ENCODE measurements at regions not wholly inside any gene's neighbourhood (a gene's known extent, or its start where the extent isn't known, plus 50 kb on each side); places are given as distances from the start of the nearest gene placed in this dataset.

GRCh38 chr16:63185235-63185780 is 1149.1 kb upstream of the CDH8 start:
- Histone ChIP-seq H3K36me3 (ENCODE audit: insufficient read depth, low read length) (no peaks in the 10 kb centered on the region), H3K27me3 (ENCODE audit: insufficient read depth, low read length) (no peaks in the 10 kb centered on the region), H2AFZ (ENCODE audit: low read length, unreplicated experiment) (no peak overlapping the region), H3K4me3 (ENCODE audit: low read depth, low read length) (no peak overlapping the region), H3K27ac (ENCODE audit: low read depth, low read length) (no peak overlapping the region), H3K79me2 (ENCODE audit: control insufficient read depth, insufficient read depth, low read length, unreplicated experiment) (no peaks in the 10 kb centered on the region), H3K4me1 (ENCODE audit: control insufficient read depth, insufficient read depth, low read length, unreplicated experiment) (no peaks in the 10 kb centered on the region)

- H3K4me1 ChIP-seq (ENCODE audit: control insufficient read depth, insufficient read depth, low read length, unreplicated experiment): no peaks in the 10 kb centered on the region
- no peaks in the 10 kb centered on the region for H3K36me3 ChIP-seq (ENCODE audit: insufficient read depth, low read length)
- no peak overlapping the region for H2AFZ ChIP-seq (ENCODE audit: low read length, unreplicated experiment)
- no peaks in the 10 kb centered on the region for H3K79me2 ChIP-seq (ENCODE audit: control insufficient read depth, insufficient read depth, low read length, unreplicated experiment)
- H3K27me3 ChIP-seq (ENCODE audit: insufficient read depth, low read length): no peaks in the 10 kb centered on the region
- no peak overlapping the region for H3K27ac ChIP-seq (ENCODE audit: low read depth, low read length)
- no peak overlapping the region for H3K4me3 ChIP-seq (ENCODE audit: low read depth, low read length)
Measured at GRCh38 chr16:63183743-63184142, 1147.5 kb upstream of the CDH8 start.

- H3K4me1 ChIP-seq (ENCODE audit: control insufficient read depth, insufficient read depth, low read length, unreplicated experiment): no peaks in the 10 kb centered on the region
- H3K79me2 ChIP-seq (ENCODE audit: control insufficient read depth, insufficient read depth, low read length, unreplicated experiment): no peaks in the 10 kb centered on the region
- H3K27ac ChIP-seq (ENCODE audit: low read depth, low read length): no peak overlapping the region
- H3K4me3 ChIP-seq (ENCODE audit: low read depth, low read length): no peak overlapping the region
- no peak overlapping the region for H2AFZ ChIP-seq (ENCODE audit: low read length, unreplicated experiment)
- no peaks in the 10 kb centered on the region for H3K27me3 ChIP-seq (ENCODE audit: insufficient read depth, low read length)
- H3K36me3 ChIP-seq (ENCODE audit: insufficient read depth, low read length): no peaks in the 10 kb centered on the region
Measured at GRCh38 chr16:63175313-63175712, 1139.1 kb upstream of the CDH8 start.

- Histone ChIP-seq H3K27ac (ENCODE audit: low read depth, low read length) (no peak overlapping the region), H3K27me3 (ENCODE audit: insufficient read depth, low read length) (no peaks in the 10 kb centered on the region), H3K79me2 (ENCODE audit: control insufficient read depth, insufficient read depth, low read length, unreplicated experiment) (no peaks in the 10 kb centered on the region), H2AFZ (ENCODE audit: low read length, unreplicated experiment) (no peak overlapping the region), H3K4me3 (ENCODE audit: low read depth, low read length) (no peak overlapping the region), H3K36me3 (ENCODE audit: insufficient read depth, low read length) (no peaks in the 10 kb centered on the region), H3K4me1 (ENCODE audit: control insufficient read depth, insufficient read depth, low read length, unreplicated experiment) (no peaks in the 10 kb centered on the region)
Measured at GRCh38 chr16:63174801-63175200, 1138.6 kb upstream of the CDH8 start.

- H3K79me2 ChIP-seq (ENCODE audit: control insufficient read depth, insufficient read depth, low read length, unreplicated experiment): no peaks in the 10 kb centered on the region
Measured at GRCh38 chr16:63171545-63171944, 1135.3 kb upstream of the CDH8 start.

GRCh38 chr16:63169100-63169499 is 1132.9 kb upstream of the CDH8 start:
- H2AFZ ChIP-seq (ENCODE audit: low read length, unreplicated experiment): no peak overlapping the region
- H3K36me3 ChIP-seq (ENCODE audit: insufficient read depth, low read length): no peaks in the 10 kb centered on the region
- no peaks in the 10 kb centered on the region for H3K27me3 ChIP-seq (ENCODE audit: insufficient read depth, low read length)
- H3K79me2 ChIP-seq (ENCODE audit: control insufficient read depth, insufficient read depth, low read length, unreplicated experiment): no peaks in the 10 kb centered on the region
- H3K4me3 ChIP-seq (ENCODE audit: low read depth, low read length): no peak overlapping the region
- no peak overlapping the region for H3K27ac ChIP-seq (ENCODE audit: low read depth, low read length)
- no peaks in the 10 kb centered on the region for H3K4me1 ChIP-seq (ENCODE audit: control insufficient read depth, insufficient read depth, low read length, unreplicated experiment)

More at GRCh38 chr16:63171545-63171944, 1135.3 kb upstream of the CDH8 start:
- no peaks in the 10 kb centered on the region for H3K4me1 ChIP-seq (ENCODE audit: control insufficient read depth, insufficient read depth, low read length, unreplicated experiment)
- no peaks in the 10 kb centered on the region for H3K36me3 ChIP-seq (ENCODE audit: insufficient read depth, low read length)
- no peak overlapping the region for H3K27ac ChIP-seq (ENCODE audit: low read depth, low read length)
- no peak overlapping the region for H2AFZ ChIP-seq (ENCODE audit: low read length, unreplicated experiment)
- H3K4me3 ChIP-seq (ENCODE audit: low read depth, low read length): no peak overlapping the region
- H3K27me3 ChIP-seq (ENCODE audit: insufficient read depth, low read length): no peaks in the 10 kb centered on the region

- Histone ChIP-seq H3K4me3 (ENCODE audit: low read depth, low read length) (no peak overlapping the region), H3K4me1 (ENCODE audit: control insufficient read depth, insufficient read depth, low read length, unreplicated experiment) (no peaks in the 10 kb centered on the region), H3K27me3 (ENCODE audit: insufficient read depth, low read length) (no peaks in the 10 kb centered on the region), H3K36me3 (ENCODE audit: insufficient read depth, low read length) (no peaks in the 10 kb centered on the region), H2AFZ (ENCODE audit: low read length, unreplicated experiment) (no peak overlapping the region), H3K79me2 (ENCODE audit: control insufficient read depth, insufficient read depth, low read length, unreplicated experiment) (no peaks in the 10 kb centered on the region), H3K27ac (ENCODE audit: low read depth, low read length) (no peak overlapping the region)
Measured at GRCh38 chr16:63157818-63158217, 1121.6 kb upstream of the CDH8 start.

- no peak overlapping the region for H3K4me3 ChIP-seq (ENCODE audit: low read depth, low read length)
- no peaks in the 10 kb centered on the region for H3K27me3 ChIP-seq (ENCODE audit: insufficient read depth, low read length)
- H3K36me3 ChIP-seq (ENCODE audit: insufficient read depth, low read length): no peaks in the 10 kb centered on the region
- no peaks in the 10 kb centered on the region for H3K79me2 ChIP-seq (ENCODE audit: control insufficient read depth, insufficient read depth, low read length, unreplicated experiment)
- no peaks in the 10 kb centered on the region for H3K4me1 ChIP-seq (ENCODE audit: control insufficient read depth, insufficient read depth, low read length, unreplicated experiment)
- H2AFZ ChIP-seq (ENCODE audit: low read length, unreplicated experiment): no peak overlapping the region
- H3K27ac ChIP-seq (ENCODE audit: low read depth, low read length): no peak overlapping the region
Measured at GRCh38 chr16:63146251-63146650, 1110.0 kb upstream of the CDH8 start.

- H3K4me1 ChIP-seq (ENCODE audit: control insufficient read depth, insufficient read depth, low read length, unreplicated experiment): no peaks in the 10 kb centered on the region
- H3K4me3 ChIP-seq (ENCODE audit: low read depth, low read length): no peak overlapping the region
- no peaks in the 10 kb centered on the region for H3K79me2 ChIP-seq (ENCODE audit: control insufficient read depth, insufficient read depth, low read length, unreplicated experiment)
- no peak overlapping the region for H2AFZ ChIP-seq (ENCODE audit: low read length, unreplicated experiment)
- no peak overlapping the region for H3K27ac ChIP-seq (ENCODE audit: low read depth, low read length)
- H3K27me3 ChIP-seq (ENCODE audit: insufficient read depth, low read length): no peaks in the 10 kb centered on the region
- H3K36me3 ChIP-seq (ENCODE audit: insufficient read depth, low read length): no peaks in the 10 kb centered on the region
Measured at GRCh38 chr16:63145411-63145810, 1109.2 kb upstream of the CDH8 start.

GRCh38 chr16:63135069-63135468 is 1098.8 kb upstream of the CDH8 start:
- Histone ChIP-seq H3K27me3 (ENCODE audit: insufficient read depth, low read length) (no peaks in the 10 kb centered on the region), H3K27ac (ENCODE audit: low read depth, low read length) (no peak overlapping the region), H2AFZ (ENCODE audit: low read length, unreplicated experiment) (no peak overlapping the region), H3K79me2 (ENCODE audit: control insufficient read depth, insufficient read depth, low read length, unreplicated experiment) (no peaks in the 10 kb centered on the region), H3K4me3 (ENCODE audit: low read depth, low read length) (no peak overlapping the region), H3K4me1 (ENCODE audit: control insufficient read depth, insufficient read depth, low read length, unreplicated experiment) (no peaks in the 10 kb centered on the region), H3K36me3 (ENCODE audit: insufficient read depth, low read length) (no peaks in the 10 kb centered on the region)

- Histone ChIP-seq H3K4me3 (ENCODE audit: low read depth, low read length) (no peak overlapping the region), H3K36me3 (ENCODE audit: insufficient read depth, low read length) (no peaks in the 10 kb centered on the region), H3K4me1 (ENCODE audit: control insufficient read depth, insufficient read depth, low read length, unreplicated experiment) (no peaks in the 10 kb centered on the region), H3K27me3 (ENCODE audit: insufficient read depth, low read length) (no peaks in the 10 kb centered on the region), H2AFZ (ENCODE audit: low read length, unreplicated experiment) (no peak overlapping the region), H3K79me2 (ENCODE audit: control insufficient read depth, insufficient read depth, low read length, unreplicated experiment) (no peaks in the 10 kb centered on the region), H3K27ac (ENCODE audit: low read depth, low read length) (no peak overlapping the region)
Measured at GRCh38 chr16:63131503-63131902, 1095.3 kb upstream of the CDH8 start.

All from ACC112 (cell line).